SU-DHL-6 (cell line): ENCODE measurements at regions not wholly inside any gene's neighbourhood (a gene's known extent, or its start where the extent isn't known, plus 50 kb on each side); places are given as distances from the start of the nearest gene placed in this dataset.

Experiments used
- H2AFZ ChIP-seq: fragments of 200-600 bp; sonication (generic); 2 replicates; pipeline ENCODE4 v1.6.1; 2014; ENCODE audit warnings: low read depth, mild to moderate bottlenecking, moderate library complexity, mixed read lengths, antibody characterized with exemption, low read length; ENCODE audit not compliant: severe bottlenecking
- H3F3A ChIP-seq: fragments of 200-600 bp; shearing (Covaris generic); 2 replicates; pipeline ENCODE4 v1.6.0; 2016; ENCODE audit warnings: antibody characterized with exemption, mild to moderate bottlenecking; ENCODE audit not compliant: insufficient read depth
- H3K27ac ChIP-seq: fragments of 200-600 bp; sonication (generic); 2 replicates; pipeline ENCODE4 v1.5.1; 2016; ENCODE audit warnings: low read depth, mild to moderate bottlenecking, low read length, moderate library complexity, mixed read lengths
- H3K27me3 ChIP-seq: fragments of 200-600 bp; sonication (generic), shearing (Covaris generic); 2 replicates; pipeline ENCODE4 v1.6.0; 2014; ENCODE audit warnings: mild to moderate bottlenecking, low read length
- H3K36me3 ChIP-seq: fragments of 200-600 bp; sonication (generic); 2 replicates; pipeline ENCODE4 v1.6.1; 2014; ENCODE audit warnings: mild to moderate bottlenecking, low read length, mixed read lengths
- H3K4me2 ChIP-seq: fragments of 300-600, 200-600 bp; shearing (Covaris generic), sonication (generic); 2 replicates; pipeline ENCODE4 v1.6.0; 2014; ENCODE audit warnings: low read length, low read depth, mild to moderate bottlenecking; ENCODE audit not compliant: poor library complexity, severe bottlenecking
- H3K4me3 ChIP-seq: fragments of 200-600 bp; sonication (generic); 2 replicates; pipeline ENCODE4 v1.5.1; 2014; ENCODE audit warnings: antibody characterized with exemption, low read length, mild to moderate bottlenecking, mixed read lengths; ENCODE audit not compliant: insufficient read depth, poor library complexity, severe bottlenecking
- H3K79me2 ChIP-seq: fragments of 200-600 bp; sonication (generic); 2 replicates; pipeline ENCODE4 v1.6.1; 2014; ENCODE audit warnings: mild to moderate bottlenecking, low read length, moderate library complexity; ENCODE audit not compliant: insufficient read depth
- H3K9ac ChIP-seq: fragments of 200-600 bp; sonication (generic); 2 replicates; pipeline ENCODE4 v1.7.0; 2014; ENCODE audit warnings: mild to moderate bottlenecking, low read length
- H3K9me2 ChIP-seq: fragments of 200-600 bp; sonication (generic); replicated peaks from 2 replicates; pipeline ENCODE4 v1.6.1; 2014; ENCODE audit warnings: low read length; ENCODE audit not compliant: insufficient read depth
- H3K9me3 ChIP-seq: fragments of 200-600 bp; sonication (generic); 2 replicates; pipeline ENCODE4 v1.6.1; 2014; ENCODE audit warnings: low read length, mixed read lengths; ENCODE audit not compliant: insufficient read depth
- H4K20me1 ChIP-seq: fragments of 200-600 bp; sonication (generic); 2 replicates; pipeline ENCODE4 v1.6.1; 2014; ENCODE audit warnings: low read depth, mild to moderate bottlenecking, antibody characterized with exemption, low read length, moderate library complexity, mixed read lengths
- EZH2phosphoT487 ChIP-seq: fragments of 200-600 bp; sonication (generic), shearing (Covaris generic); conservative IDR thresholded peaks from 2 replicates; pipeline ENCODE4 v1.6.1; 2018; ENCODE audit warnings: mild to moderate bottlenecking, antibody characterized with exemption, low read length, moderate library complexity, mixed read lengths
- TF ChIP-seq, protein P1 (sequence below): fragments of 200-600 bp; sonication (generic); IDR thresholded peaks from one replicate; pipeline ENCODE4 v1.5.1; 2017; ENCODE audit warnings: antibody characterized with exemption, mild to moderate bottlenecking, low read length, moderate library complexity; ENCODE audit not compliant: insufficient read depth, poor library complexity, severe bottlenecking

DNA sequence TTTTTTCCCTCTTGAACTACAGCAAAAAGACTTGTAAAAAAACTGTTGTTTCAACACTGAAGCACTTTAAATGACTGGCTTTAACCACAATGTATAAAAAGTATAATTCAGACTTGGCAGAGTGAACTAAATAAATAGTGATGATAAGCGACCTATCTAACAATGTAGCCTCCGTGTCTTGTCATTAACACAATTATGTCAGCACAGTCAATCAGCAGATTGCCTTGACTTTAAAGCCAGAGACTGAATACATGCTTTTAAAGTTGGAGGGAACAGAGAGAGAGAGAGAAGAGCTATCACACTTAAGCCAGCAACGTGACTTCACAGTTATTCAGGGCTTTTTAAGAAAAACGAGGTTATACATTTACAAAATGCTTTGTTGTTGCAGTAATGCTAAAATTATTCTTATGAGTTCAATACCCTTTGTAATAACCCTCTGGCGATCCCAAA is 378.1 kb downstream of the LMO4 start:
- H3K27ac ChIP-seq: no peak overlapping the region
- no peak overlapping the region for H3K4me2 ChIP-seq

DNA sequence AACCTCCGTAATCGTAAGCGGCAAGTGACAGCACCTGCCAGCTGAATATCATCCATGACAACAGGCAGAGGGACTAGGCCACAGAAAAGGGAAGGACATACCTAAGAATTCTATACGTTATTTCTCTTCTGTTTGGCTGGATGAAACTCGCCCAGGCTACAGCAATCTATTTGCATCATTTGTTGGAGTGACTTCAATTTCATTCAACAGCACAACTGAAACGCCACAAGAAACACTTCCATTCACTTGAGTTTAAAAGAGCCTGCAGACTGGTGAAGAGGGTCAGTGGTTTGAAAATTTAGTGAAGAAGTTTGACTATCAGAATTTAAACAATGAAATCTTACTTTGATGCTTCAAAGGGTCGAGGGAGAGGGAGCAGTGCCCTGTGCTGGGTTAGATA is 378.7 kb downstream of the LMO4 start:
- H3K4me2 ChIP-seq: no peak overlapping the region
- H3K9me3 ChIP-seq: peaks cover 3% of the 10 kb centered on the region; the same call in 1 of the 2 replicates
- no peak for TF ChIP-seq EZH2phosphoT487
- TF ChIP-seq, protein P1, sequence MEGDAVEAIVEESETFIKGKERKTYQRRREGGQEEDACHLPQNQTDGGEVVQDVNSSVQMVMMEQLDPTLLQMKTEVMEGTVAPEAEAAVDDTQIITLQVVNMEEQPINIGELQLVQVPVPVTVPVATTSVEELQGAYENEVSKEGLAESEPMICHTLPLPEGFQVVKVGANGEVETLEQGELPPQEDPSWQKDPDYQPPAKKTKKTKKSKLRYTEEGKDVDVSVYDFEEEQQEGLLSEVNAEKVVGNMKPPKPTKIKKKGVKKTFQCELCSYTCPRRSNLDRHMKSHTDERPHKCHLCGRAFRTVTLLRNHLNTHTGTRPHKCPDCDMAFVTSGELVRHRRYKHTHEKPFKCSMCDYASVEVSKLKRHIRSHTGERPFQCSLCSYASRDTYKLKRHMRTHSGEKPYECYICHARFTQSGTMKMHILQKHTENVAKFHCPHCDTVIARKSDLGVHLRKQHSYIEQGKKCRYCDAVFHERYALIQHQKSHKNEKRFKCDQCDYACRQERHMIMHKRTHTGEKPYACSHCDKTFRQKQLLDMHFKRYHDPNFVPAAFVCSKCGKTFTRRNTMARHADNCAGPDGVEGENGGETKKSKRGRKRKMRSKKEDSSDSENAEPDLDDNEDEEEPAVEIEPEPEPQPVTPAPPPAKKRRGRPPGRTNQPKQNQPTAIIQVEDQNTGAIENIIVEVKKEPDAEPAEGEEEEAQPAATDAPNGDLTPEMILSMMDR: no peak
- no peak overlapping the region for H3K4me3 ChIP-seq
- no peaks in the 10 kb centered on the region for H4K20me1 ChIP-seq
- H3K9ac ChIP-seq: no peak overlapping the region
- no peak overlapping the region for H2AFZ ChIP-seq
- H3K36me3 ChIP-seq: 0 out of 2 replicates have a peak, but pooled peaks cover 3% of the 10 kb centered on the region
- H3K9me2 ChIP-seq: no peaks in the 10 kb centered on the region
- no peaks in the 10 kb centered on the region for H3K27me3 ChIP-seq
- no peaks in the 10 kb centered on the region for H3F3A ChIP-seq
- no peaks in the 10 kb centered on the region for H3K79me2 ChIP-seq
- no peak overlapping the region for H3K27ac ChIP-seq

More for the DNA sequence above, 378.1 kb downstream of the LMO4 start:
- Histone ChIP-seq H3K9me3 (peaks cover 9% of the 10 kb centered on the region; the same call in 1 of the 2 replicates), H3K79me2 (no peaks in the 10 kb centered on the region), H3K36me3 (0 out of 2 replicates have a peak, but pooled peaks cover 3% of the 10 kb centered on the region), H3K9ac (no peak overlapping the region), H3K27me3 (no peaks in the 10 kb centered on the region), H3F3A (no peaks in the 10 kb centered on the region), H4K20me1 (no peaks in the 10 kb centered on the region), H2AFZ (no peak overlapping the region), H3K4me3 (no peak overlapping the region), H3K9me2 (no peaks in the 10 kb centered on the region)
- TF ChIP-seq EZH2phosphoT487: no peak
- TF ChIP-seq, protein P1: no peak

DNA sequence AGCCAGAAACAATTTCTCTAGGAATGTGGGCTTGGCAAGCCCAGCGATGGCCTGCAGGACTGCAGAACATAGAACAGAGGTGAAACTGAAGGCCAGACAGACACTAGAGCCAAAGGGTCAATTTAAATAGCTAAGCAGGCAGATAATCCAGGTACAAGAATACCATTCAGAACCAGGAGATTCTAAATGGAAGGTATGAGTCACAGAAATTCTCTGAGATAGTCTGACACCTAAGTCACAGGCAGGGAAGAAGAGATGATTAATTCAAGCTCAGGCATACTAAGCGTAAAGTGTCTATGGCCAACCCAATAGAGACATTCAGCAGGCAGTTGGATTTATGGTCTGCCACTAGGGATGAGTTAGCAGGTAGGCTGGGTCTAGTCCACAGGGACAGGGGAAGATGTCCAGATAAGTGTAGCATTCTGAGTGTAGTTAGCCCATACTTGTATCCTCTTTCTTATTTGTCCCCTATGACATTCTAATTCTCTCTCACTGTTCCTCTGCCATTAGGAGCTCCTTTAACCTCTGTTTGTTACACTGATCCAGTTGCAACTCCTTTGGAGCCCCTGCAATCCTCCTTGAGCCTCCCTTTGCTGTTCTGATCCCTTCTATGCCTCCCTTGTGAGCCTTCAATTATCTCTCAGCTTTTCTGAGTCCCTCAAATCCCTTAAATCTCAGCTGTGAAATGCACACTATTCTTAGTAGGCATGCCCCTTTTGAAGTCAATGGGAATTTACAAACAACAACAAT is 383.8 kb downstream of the LMO4 start:
- H3K79me2 ChIP-seq: no peaks in the 10 kb centered on the region
- H3K27me3 ChIP-seq: no peaks in the 10 kb centered on the region
- no peak overlapping the region for H3K4me2 ChIP-seq
- no peaks in the 10 kb centered on the region for H3K9me2 ChIP-seq
- no peaks in the 10 kb centered on the region for H3F3A ChIP-seq
- H3K4me3 ChIP-seq: no peak overlapping the region
- H2AFZ ChIP-seq: no peak overlapping the region
- H3K9me3 ChIP-seq: no peaks in the 10 kb centered on the region
- no peaks in the 10 kb centered on the region for H4K20me1 ChIP-seq
- no peaks in the 10 kb centered on the region for H3K36me3 ChIP-seq
- no peak overlapping the region for H3K9ac ChIP-seq
- no peak overlapping the region for H3K27ac ChIP-seq
- TF ChIP-seq, protein P1: no peak
- TF ChIP-seq EZH2phosphoT487: no peak
